ENCODE measurements at regions not wholly inside any gene's neighbourhood (a gene's known extent, or its start where the extent isn't known, plus 50 kb on each side); places are given as distances from the start of the nearest gene placed in this dataset.
"Not testable (repeated sequence)": the region's sequence is repeated elsewhere in the genome, so short reads cannot be mapped to it uniquely, and the experiment has no call there.

DNA sequence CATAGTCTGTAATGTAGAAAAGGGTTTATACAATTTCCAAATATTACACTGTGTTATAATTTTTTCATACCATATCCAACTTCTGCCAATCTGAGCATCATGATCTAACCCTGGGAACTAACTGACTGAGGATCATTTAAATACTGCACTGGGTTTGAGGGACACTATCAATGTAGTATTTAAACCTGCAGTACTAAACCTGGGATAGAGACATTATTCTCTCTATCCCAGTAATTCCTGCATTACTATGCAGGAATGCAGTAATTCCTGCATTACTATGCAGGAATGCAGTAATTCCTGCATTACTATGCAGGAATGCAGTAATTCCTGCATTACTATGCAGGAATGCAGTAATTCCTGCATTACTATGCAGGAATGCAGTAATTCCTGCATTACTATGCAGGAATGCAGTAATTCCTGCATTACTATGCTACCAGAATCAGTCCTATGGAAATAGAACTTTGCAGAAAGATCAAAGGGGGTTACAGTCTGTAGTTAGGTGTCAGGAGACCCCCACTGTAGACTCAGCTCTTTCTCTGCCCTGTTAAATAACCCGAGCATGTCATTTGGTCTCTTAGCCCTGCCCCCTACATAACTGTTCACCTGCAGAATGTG is 295.2 kb downstream of the OSTF1 start:
- H3K9me3 ChIP-seq (ENCODE audit: control insufficient read depth in 2 of 2, insufficient read depth in 1 of 2, low read depth in 1 of 2, low read length in 1 of 2); H3K36me3 ChIP-seq (ENCODE audit: control insufficient read depth in 2 of 2, insufficient read depth in 2 of 2, low read length in 1 of 2); H3K27ac ChIP-seq (ENCODE audit: low read depth in 2 of 2, low read length in 1 of 2); H3K4me1 ChIP-seq (ENCODE audit: control insufficient read depth in 2 of 2, insufficient read depth in 2 of 2, low read length in 1 of 2); H3K27me3 ChIP-seq (ENCODE audit: control insufficient read depth in 1 of 2, insufficient read depth in 2 of 2, low read length in 2 of 2); H3K4me3 ChIP-seq (ENCODE audit: low read depth in 1 of 2, low read length in 2 of 2): not testable (repeated sequence)
- WGBS, 2 donors: 83 to 93% methylated on average over 1 of the region's 1 CpG

DNA sequence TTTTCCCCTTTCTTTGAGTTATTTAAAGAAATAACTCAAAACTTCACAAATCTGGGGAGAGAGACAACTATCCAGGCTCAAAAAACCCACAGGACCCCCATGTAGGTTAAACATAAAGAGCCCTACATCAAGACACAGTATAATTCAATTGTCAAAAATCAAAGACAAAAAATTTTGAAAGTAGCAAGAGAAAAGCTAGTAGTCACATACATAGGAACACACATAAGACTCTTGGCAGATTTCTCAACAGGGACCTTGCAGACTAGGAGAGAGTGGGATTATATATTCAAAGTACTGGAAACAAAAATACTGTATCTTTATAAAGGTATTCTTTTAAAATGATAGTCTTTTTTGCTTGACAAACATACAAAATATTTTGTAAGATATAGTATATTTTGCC is 296.9 kb downstream of the OSTF1 start:
- Histone ChIP-seq H3K36me3 (ENCODE audit: control insufficient read depth in 2 of 2, insufficient read depth in 2 of 2, low read length in 1 of 2) (no peaks in the 10 kb centered on the region), H3K27me3 (ENCODE audit: control insufficient read depth in 1 of 2, insufficient read depth in 2 of 2, low read length in 2 of 2) (no peaks in the 10 kb centered on the region), H3K9me3 (ENCODE audit: control insufficient read depth in 2 of 2, insufficient read depth in 1 of 2, low read depth in 1 of 2, low read length in 1 of 2) (no peaks in the 10 kb centered on the region), H3K4me1 (ENCODE audit: control insufficient read depth in 2 of 2, insufficient read depth in 2 of 2, low read length in 1 of 2) (no peaks in the 10 kb centered on the region), H3K4me3 (ENCODE audit: low read depth in 1 of 2, low read length in 2 of 2) (no peak overlapping the region), H3K27ac (ENCODE audit: low read depth in 2 of 2, low read length in 1 of 2) (no peak overlapping the region)

DNA sequence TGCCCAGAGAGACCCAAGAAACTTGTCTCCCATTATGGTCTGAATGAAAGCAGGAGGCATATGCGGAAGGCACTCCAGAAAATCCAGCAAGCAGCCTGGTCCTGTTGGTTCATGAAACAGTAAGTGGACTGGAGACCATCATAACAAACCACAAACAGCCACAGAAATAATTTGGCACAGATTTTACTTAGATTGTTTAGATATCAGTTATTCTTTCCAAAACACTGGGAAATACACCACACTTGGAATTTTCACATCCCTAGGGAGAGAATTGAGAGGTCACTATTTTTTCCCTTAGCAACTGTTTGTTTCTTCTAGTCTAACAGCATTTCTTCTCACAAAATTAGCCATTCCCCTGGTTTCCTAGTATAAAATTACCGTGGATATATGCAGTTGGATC is 300.8 kb downstream of the OSTF1 start:
- H3K9me3 ChIP-seq (ENCODE audit: control insufficient read depth in 2 of 2, insufficient read depth in 1 of 2, low read depth in 1 of 2, low read length in 1 of 2): no peaks in the 10 kb centered on the region
- H3K36me3 ChIP-seq (ENCODE audit: control insufficient read depth in 2 of 2, insufficient read depth in 2 of 2, low read length in 1 of 2): no peaks in the 10 kb centered on the region
- H3K4me3 ChIP-seq (ENCODE audit: low read depth in 1 of 2, low read length in 2 of 2): no peak overlapping the region
- WGBS, 2 donors: 61% methylated on average over 2 of the region's 2 CpGs
- no peaks in the 10 kb centered on the region for H3K4me1 ChIP-seq (ENCODE audit: control insufficient read depth in 2 of 2, insufficient read depth in 2 of 2, low read length in 1 of 2)
- H3K27me3 ChIP-seq (ENCODE audit: control insufficient read depth in 1 of 2, insufficient read depth in 2 of 2, low read length in 2 of 2): no peaks in the 10 kb centered on the region
- no peak overlapping the region for H3K27ac ChIP-seq (ENCODE audit: low read depth in 2 of 2, low read length in 1 of 2)

DNA sequence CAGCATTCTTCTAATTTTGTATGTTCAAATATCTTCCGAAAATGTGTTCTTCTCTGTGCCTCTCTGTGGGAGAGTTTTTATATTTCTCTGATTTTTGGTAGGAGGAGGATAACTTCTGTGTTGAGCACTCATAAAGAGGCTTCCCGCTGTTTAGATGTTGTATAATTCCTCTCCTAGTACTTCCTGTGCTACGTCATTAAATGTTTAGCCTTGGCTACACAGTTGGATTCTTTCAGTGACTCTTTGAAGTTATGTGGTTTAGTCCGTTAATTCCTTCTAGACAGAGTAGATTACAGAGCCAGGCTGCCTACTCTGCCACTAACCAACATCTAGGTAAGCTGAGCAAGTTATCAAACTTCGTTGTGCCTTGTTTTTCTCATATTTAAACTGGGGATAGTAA is 302.6 kb downstream of the OSTF1 start:
- 64 to 71% methylated on average over 5 of the region's 5 CpGs for WGBS, 2 donors
- no peaks in the 10 kb centered on the region for H3K36me3 ChIP-seq (ENCODE audit: control insufficient read depth in 2 of 2, insufficient read depth in 2 of 2, low read length in 1 of 2)
- no peak overlapping the region for H3K4me3 ChIP-seq (ENCODE audit: low read depth in 1 of 2, low read length in 2 of 2)
- H3K27me3 ChIP-seq (ENCODE audit: control insufficient read depth in 1 of 2, insufficient read depth in 2 of 2, low read length in 2 of 2): no peaks in the 10 kb centered on the region
- H3K4me1 ChIP-seq (ENCODE audit: control insufficient read depth in 2 of 2, insufficient read depth in 2 of 2, low read length in 1 of 2): no peaks in the 10 kb centered on the region
- no peaks in the 10 kb centered on the region for H3K9me3 ChIP-seq (ENCODE audit: control insufficient read depth in 2 of 2, insufficient read depth in 1 of 2, low read depth in 1 of 2, low read length in 1 of 2)
- H3K27ac ChIP-seq (ENCODE audit: low read depth in 2 of 2, low read length in 1 of 2): no peak overlapping the region

DNA sequence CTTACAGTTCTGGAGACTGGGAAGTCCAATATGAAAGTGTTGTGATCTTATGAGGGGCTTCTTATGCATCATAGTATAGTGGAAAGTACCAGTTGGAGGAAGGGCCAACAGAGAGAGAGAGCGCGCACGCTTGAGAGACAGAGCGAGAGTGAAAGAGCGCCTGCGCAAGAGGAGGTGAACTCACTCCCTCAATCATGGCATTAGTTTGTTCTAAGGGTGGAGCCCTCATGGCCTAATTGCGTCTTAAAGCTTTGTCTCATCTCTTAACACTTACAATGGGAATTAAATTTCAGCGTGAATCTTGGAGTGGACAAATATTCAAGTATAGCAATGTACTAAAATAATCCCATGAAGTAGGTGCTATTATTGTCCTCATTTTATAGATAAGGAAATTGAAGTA is 303.2 kb downstream of the OSTF1 start:
- Histone ChIP-seq H3K36me3 (ENCODE audit: control insufficient read depth in 2 of 2, insufficient read depth in 2 of 2, low read length in 1 of 2) (no peaks in the 10 kb centered on the region), H3K9me3 (ENCODE audit: control insufficient read depth in 2 of 2, insufficient read depth in 1 of 2, low read depth in 1 of 2, low read length in 1 of 2) (no peaks in the 10 kb centered on the region), H3K4me1 (ENCODE audit: control insufficient read depth in 2 of 2, insufficient read depth in 2 of 2, low read length in 1 of 2) (no peaks in the 10 kb centered on the region), H3K27ac (ENCODE audit: low read depth in 2 of 2, low read length in 1 of 2) (no peak overlapping the region), H3K27me3 (ENCODE audit: control insufficient read depth in 1 of 2, insufficient read depth in 2 of 2, low read length in 2 of 2) (no peaks in the 10 kb centered on the region), H3K4me3 (ENCODE audit: low read depth in 1 of 2, low read length in 2 of 2) (no peak overlapping the region)
- 94 to 96% methylated on average over 8 of the region's 8 CpGs for WGBS, 2 donors

DNA sequence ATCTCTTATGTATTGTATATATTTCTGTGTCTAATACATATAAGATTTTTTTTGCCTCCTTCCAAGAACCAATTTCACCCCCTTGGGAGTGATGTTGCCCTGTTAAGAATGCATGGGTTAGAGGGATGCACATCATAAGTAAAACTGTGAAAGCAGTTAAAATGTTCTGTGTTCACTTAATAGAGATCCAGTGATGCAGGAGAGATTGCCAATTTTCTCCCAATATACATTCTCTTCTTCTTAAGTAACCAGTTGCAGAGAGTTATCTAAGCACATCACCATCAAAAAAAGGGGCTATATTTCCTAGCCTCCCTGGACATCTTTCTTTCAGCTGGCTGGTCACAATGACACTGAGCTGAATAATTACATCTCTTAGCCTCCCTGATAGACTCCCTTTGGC is 307.0 kb downstream of the OSTF1 start:
- Histone ChIP-seq H3K36me3 (ENCODE audit: control insufficient read depth in 2 of 2, insufficient read depth in 2 of 2, low read length in 1 of 2) (no peaks in the 10 kb centered on the region), H3K9me3 (ENCODE audit: control insufficient read depth in 2 of 2, insufficient read depth in 1 of 2, low read depth in 1 of 2, low read length in 1 of 2) (no peaks in the 10 kb centered on the region), H3K4me3 (ENCODE audit: low read depth in 1 of 2, low read length in 2 of 2) (no peak overlapping the region), H3K27me3 (ENCODE audit: control insufficient read depth in 1 of 2, insufficient read depth in 2 of 2, low read length in 2 of 2) (no peaks in the 10 kb centered on the region), H3K4me1 (ENCODE audit: control insufficient read depth in 2 of 2, insufficient read depth in 2 of 2, low read length in 1 of 2) (no peaks in the 10 kb centered on the region), H3K27ac (ENCODE audit: low read depth in 2 of 2, low read length in 1 of 2) (no peak overlapping the region)

DNA sequence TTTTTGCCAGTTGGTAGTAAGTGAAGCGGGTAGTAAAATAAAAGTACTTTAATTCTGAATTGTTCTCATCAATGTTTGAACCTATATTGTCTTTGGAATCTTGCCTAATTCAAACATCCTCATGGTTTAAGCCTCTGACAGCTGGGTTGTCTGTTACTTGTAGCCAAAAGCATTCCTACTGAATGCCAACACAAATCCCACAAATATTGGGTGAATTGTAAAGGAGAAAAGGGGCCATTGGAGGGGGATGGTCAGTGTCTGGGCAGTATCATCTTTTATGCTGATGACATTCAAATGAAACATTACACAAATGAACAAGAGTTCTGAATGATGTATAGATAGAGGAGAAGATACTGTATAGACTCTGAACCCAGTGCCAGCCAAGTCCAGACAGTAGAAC is 309.5 kb downstream of the OSTF1 start:
- Histone ChIP-seq H3K4me3 (ENCODE audit: low read depth in 1 of 2, low read length in 2 of 2) (no peak overlapping the region), H3K9me3 (ENCODE audit: control insufficient read depth in 2 of 2, insufficient read depth in 1 of 2, low read depth in 1 of 2, low read length in 1 of 2) (no peaks in the 10 kb centered on the region), H3K36me3 (ENCODE audit: control insufficient read depth in 2 of 2, insufficient read depth in 2 of 2, low read length in 1 of 2) (no peaks in the 10 kb centered on the region), H3K27me3 (ENCODE audit: control insufficient read depth in 1 of 2, insufficient read depth in 2 of 2, low read length in 2 of 2) (no peaks in the 10 kb centered on the region), H3K4me1 (ENCODE audit: control insufficient read depth in 2 of 2, insufficient read depth in 2 of 2, low read length in 1 of 2) (no peaks in the 10 kb centered on the region), H3K27ac (ENCODE audit: low read depth in 2 of 2, low read length in 1 of 2) (no peak overlapping the region)
- 77 to 80% methylated on average over 1 of the region's 1 CpG for WGBS, 2 donors

DNA sequence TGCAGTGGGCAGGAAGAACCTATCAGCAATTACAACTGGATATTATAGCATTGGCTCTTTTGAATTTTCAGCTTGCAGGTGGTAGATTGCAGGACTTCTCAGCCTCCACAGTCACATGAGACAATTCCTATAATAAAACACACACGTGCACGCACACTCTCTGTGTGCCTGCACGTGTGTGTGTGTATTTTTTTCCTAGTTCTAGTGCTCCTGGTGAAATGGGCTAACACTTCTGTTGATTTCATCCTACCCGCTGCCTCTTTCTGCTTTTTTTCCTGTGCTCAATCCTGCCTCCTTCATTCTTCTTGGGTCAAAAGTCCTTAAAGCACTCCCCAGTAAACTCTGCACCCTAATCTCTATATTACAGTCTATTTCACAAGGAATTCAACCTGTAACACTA is 320.1 kb downstream of the OSTF1 start:
- Histone ChIP-seq H3K9me3 (ENCODE audit: control insufficient read depth in 2 of 2, insufficient read depth in 1 of 2, low read depth in 1 of 2, low read length in 1 of 2) (no peaks in the 10 kb centered on the region), H3K27me3 (ENCODE audit: control insufficient read depth in 1 of 2, insufficient read depth in 2 of 2, low read length in 2 of 2) (no peaks in the 10 kb centered on the region), H3K27ac (ENCODE audit: low read depth in 2 of 2, low read length in 1 of 2) (no peak overlapping the region), H3K36me3 (ENCODE audit: control insufficient read depth in 2 of 2, insufficient read depth in 2 of 2, low read length in 1 of 2) (no peaks in the 10 kb centered on the region), H3K4me1 (ENCODE audit: control insufficient read depth in 2 of 2, insufficient read depth in 2 of 2, low read length in 1 of 2) (no peaks in the 10 kb centered on the region), H3K4me3 (ENCODE audit: low read depth in 1 of 2, low read length in 2 of 2) (no peak overlapping the region)
- 74 to 81% methylated on average over 4 of the region's 4 CpGs for WGBS, 2 donors

DNA sequence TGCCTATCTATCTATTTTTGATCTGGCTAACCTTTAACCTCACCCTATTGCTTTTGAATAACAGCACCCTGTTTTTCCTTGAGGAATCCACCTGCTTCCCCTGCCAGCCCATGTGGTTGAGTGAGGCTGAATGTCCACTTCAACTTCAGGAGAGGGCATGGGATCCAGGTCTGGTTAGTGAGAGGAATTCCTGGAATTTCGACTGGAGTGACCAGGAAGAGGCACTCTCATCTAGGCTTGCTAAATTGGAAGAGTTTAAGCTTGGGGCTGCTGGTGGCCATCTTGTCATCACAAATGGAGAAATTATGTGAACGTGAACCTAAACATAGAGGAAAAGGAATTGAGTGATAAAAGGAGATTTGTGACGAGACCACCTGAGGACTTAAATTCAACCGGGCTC is 322.1 kb downstream of the OSTF1 start:
- Histone ChIP-seq H3K4me3 (ENCODE audit: low read depth in 1 of 2, low read length in 2 of 2) (no peak overlapping the region), H3K4me1 (ENCODE audit: control insufficient read depth in 2 of 2, insufficient read depth in 2 of 2, low read length in 1 of 2) (no peaks in the 10 kb centered on the region), H3K27me3 (ENCODE audit: control insufficient read depth in 1 of 2, insufficient read depth in 2 of 2, low read length in 2 of 2) (no peaks in the 10 kb centered on the region), H3K9me3 (ENCODE audit: control insufficient read depth in 2 of 2, insufficient read depth in 1 of 2, low read depth in 1 of 2, low read length in 1 of 2) (no peaks in the 10 kb centered on the region), H3K27ac (ENCODE audit: low read depth in 2 of 2, low read length in 1 of 2) (no peak overlapping the region), H3K36me3 (ENCODE audit: control insufficient read depth in 2 of 2, insufficient read depth in 2 of 2, low read length in 1 of 2) (no peaks in the 10 kb centered on the region)
- WGBS, 2 donors: 77 to 86% methylated on average over 4 of the region's 4 CpGs

DNA sequence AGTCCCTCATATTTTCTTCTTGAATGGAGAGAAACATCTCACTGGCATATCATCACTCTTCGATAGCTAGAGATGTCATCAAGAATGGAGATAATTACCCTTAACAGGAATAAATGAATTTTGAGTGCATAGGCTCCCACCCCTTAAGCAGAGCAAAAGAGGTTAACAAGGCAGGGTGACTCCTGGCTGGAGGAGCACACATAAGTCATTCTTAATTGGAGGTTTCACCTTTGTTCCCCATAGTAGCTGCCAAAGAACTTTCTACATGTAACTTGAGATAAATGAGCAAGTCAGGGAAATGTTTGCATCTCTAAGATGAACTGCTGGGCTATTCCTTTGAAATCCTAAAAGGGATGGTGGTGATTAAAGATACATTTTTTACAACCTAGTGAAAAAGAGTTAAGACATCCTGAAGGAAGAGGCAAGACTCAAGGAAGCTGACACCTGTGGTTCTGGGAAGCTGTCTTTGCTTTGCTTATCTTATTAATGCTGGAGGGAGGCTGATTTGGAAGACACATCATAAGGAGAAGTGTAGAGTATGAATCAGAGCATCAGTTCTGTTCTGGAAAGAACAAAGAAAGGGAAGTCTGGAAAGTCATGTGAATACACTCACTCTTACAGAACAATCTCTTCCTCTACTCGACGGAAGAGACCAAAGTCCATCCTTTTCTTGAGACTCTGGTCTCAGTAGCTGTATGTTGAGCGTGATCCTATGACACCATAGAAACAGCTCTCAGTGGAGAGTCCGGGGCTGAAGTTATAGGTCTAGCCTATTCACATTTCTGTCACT is 326.3 kb downstream of the OSTF1 start:
- Histone ChIP-seq H3K9me3 (ENCODE audit: control insufficient read depth in 2 of 2, insufficient read depth in 1 of 2, low read depth in 1 of 2, low read length in 1 of 2) (no peaks in the 10 kb centered on the region), H3K4me1 (ENCODE audit: control insufficient read depth in 2 of 2, insufficient read depth in 2 of 2, low read length in 1 of 2) (no peaks in the 10 kb centered on the region), H3K36me3 (ENCODE audit: control insufficient read depth in 2 of 2, insufficient read depth in 2 of 2, low read length in 1 of 2) (no peaks in the 10 kb centered on the region), H3K27ac (ENCODE audit: low read depth in 2 of 2, low read length in 1 of 2) (no peak overlapping the region), H3K4me3 (ENCODE audit: low read depth in 1 of 2, low read length in 2 of 2) (no peak overlapping the region), H3K27me3 (ENCODE audit: control insufficient read depth in 1 of 2, insufficient read depth in 2 of 2, low read length in 2 of 2) (no peaks in the 10 kb centered on the region)
- 56 to 71% methylated on average over 5 of the region's 5 CpGs for WGBS, 2 donors

Measured in esophagus (tissue), 2 donors.